Liver (tissue), 3 donors: ENCODE measurements at regions not wholly inside any gene's neighbourhood (a gene's known extent, or its start where the extent isn't known, plus 50 kb on each side); places are given as distances from the start of the nearest gene placed in this dataset.

Experiments used
- CTCF ChIP-seq: fragments of 150-350 bp; IDR thresholded peaks from 2 replicates; pipeline ENCODE4 v1.5.1; 2017; ENCODE audit warnings: improper control_type of control experiment, low read depth, low read length; ENCODE audit not compliant: missing input control
- EGR1 ChIP-seq, 2 donors: IDR thresholded peaks; 2 replicates each; pipeline ENCODE4 v1.6.1; 2016 to 2018; ENCODE audit warnings: antibody characterized with exemption in 2 of 2, low read depth in 2 of 2
- GABPA ChIP-seq, 2 donors: IDR thresholded peaks in 1 of 2; conservative IDR thresholded peaks in 1 of 2; 2 replicates each; pipeline ENCODE4 v1.6.1; 2016; ENCODE audit warnings: antibody characterized with exemption in 2 of 2, mild to moderate bottlenecking in 1 of 2, moderate library complexity in 1 of 2
- HNF4A ChIP-seq, 2 donors: conservative IDR thresholded peaks; 2 replicates each; pipeline ENCODE4 v1.6.1; 2016; ENCODE audit warnings: antibody characterized with exemption in 2 of 2, mild to moderate bottlenecking in 2 of 2
- HNF4G ChIP-seq: IDR thresholded peaks from 2 replicates; pipeline ENCODE4 v1.6.1; 2016; ENCODE audit warnings: antibody characterized with exemption
- JUND ChIP-seq, 2 donors: IDR thresholded peaks; 2 replicates each; pipeline ENCODE4 v1.6.1; 2016; ENCODE audit warnings: antibody characterized with exemption in 2 of 2
- NR2F2 ChIP-seq: IDR thresholded peaks from 2 replicates; pipeline ENCODE4 v1.6.1; 2016; ENCODE audit warnings: antibody characterized with exemption
- RAD21 ChIP-seq, 2 donors: IDR thresholded peaks; 2 replicates each; pipeline ENCODE4 v1.6.1; 2016; ENCODE audit warnings: antibody characterized with exemption in 2 of 2, mild to moderate bottlenecking in 2 of 2
- REST ChIP-seq: IDR thresholded peaks from 2 replicates; pipeline ENCODE4 v1.6.1; 2016; ENCODE audit warnings: antibody characterized with exemption, mild to moderate bottlenecking
- SP1 ChIP-seq: IDR thresholded peaks from 2 replicates; pipeline ENCODE4 v1.6.1; 2018; ENCODE audit warnings: antibody characterized with exemption, mild to moderate bottlenecking
- TAF1 ChIP-seq: conservative IDR thresholded peaks from 2 replicates; pipeline ENCODE4 v1.6.1; 2016; ENCODE audit warnings: antibody characterized with exemption, mild to moderate bottlenecking
- YY1 ChIP-seq: IDR thresholded peaks from 2 replicates; pipeline ENCODE4 v1.6.1; 2016; ENCODE audit warnings: antibody characterized with exemption, mild to moderate bottlenecking
- TF ChIP-seq, protein P1 (sequence below): IDR thresholded peaks from 2 replicates; pipeline ENCODE4 v1.6.1; 2016; ENCODE audit warnings: antibody characterized with exemption
- TF ChIP-seq, protein P2 (sequence below): IDR thresholded peaks from 2 replicates; pipeline ENCODE4 v1.6.1; 2016; ENCODE audit warnings: antibody characterized with exemption
- donor health status: healthy.
- donor health status: healthy.

DNA sequence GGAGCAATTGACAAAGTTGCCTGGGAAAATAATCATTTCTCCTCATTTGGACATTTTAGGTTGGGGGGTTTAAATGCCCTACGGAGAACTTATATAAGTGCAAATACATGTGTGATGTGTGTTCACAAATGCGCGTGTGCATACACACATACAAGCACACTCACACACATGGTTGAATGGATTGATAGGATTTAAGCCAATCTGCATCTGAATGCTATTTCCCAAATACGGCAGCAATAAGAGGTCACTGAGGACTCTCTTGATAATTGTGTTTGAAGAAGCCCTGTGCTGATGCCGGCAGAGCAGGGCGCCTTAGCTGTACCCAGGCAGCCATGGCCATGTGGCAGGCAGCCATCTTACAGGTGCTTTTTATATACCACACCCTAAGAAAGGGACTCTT, 165.3 kb upstream of the LEF1 start:
- TF ChIP-seq REST (no peak), CTCF (no peak), JUND (IDR thresholded peaks at IDR 0.05) (no peak), EGR1 (IDR thresholded peaks at IDR 0.05; ENCODE audit: low read depth in 2 of 2) (no peak), RAD21 (IDR thresholded peaks at IDR 0.05) (no peak), HNF4G (no peak), GABPA (IDR thresholded peaks at IDR 0.05 in 1 of 2, conservative IDR thresholded peaks at IDR 0.05 in 1 of 2) (no peak), SP1 (no peak), YY1 (no peak), TAF1 (no peak), HNF4A (conservative IDR thresholded peaks at IDR 0.05) (no peak), NR2F2 (no peak)
- TF ChIP-seq, protein P1, sequence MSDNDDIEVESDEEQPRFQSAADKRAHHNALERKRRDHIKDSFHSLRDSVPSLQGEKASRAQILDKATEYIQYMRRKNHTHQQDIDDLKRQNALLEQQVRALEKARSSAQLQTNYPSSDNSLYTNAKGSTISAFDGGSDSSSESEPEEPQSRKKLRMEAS, result no peak
- TF ChIP-seq, protein P2, sequence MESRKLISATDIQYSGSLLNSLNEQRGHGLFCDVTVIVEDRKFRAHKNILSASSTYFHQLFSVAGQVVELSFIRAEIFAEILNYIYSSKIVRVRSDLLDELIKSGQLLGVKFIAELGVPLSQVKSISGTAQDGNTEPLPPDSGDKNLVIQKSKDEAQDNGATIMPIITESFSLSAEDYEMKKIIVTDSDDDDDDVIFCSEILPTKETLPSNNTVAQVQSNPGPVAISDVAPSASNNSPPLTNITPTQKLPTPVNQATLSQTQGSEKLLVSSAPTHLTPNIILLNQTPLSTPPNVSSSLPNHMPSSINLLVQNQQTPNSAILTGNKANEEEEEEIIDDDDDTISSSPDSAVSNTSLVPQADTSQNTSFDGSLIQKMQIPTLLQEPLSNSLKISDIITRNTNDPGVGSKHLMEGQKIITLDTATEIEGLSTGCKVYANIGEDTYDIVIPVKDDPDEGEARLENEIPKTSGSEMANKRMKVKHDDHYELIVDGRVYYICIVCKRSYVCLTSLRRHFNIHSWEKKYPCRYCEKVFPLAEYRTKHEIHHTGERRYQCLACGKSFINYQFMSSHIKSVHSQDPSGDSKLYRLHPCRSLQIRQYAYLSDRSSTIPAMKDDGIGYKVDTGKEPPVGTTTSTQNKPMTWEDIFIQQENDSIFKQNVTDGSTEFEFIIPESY, result no peak
